Transverse colon (tissue), 4 donors: ENCODE measurements at regions not wholly inside any gene's neighbourhood (a gene's known extent, or its start where the extent isn't known, plus 50 kb on each side); places are given as distances from the start of the nearest gene placed in this dataset.

Source experiments
- DNase-seq: peaks from one replicate; pipeline ENCODE4 v3.0.0-alpha.2; 2019
- H3K27ac ChIP-seq, 4 donors: fragments of 200-600 bp; sonication (generic); 2 replicates each; pipeline ENCODE4 v1.5.1; 2016 to 2018; ENCODE audit warnings: inconsistent platforms in 4 of 4
- H3K27me3 ChIP-seq: fragments of 200-600 bp; sonication (generic); 2 replicates; pipeline ENCODE4 v1.5.1; 2017; ENCODE audit warnings: inconsistent platforms
- H3K36me3 ChIP-seq, 4 donors: fragments of 200-600 bp; sonication (generic); 2 replicates each; pipeline ENCODE4 v1.5.1; 2017 to 2019; ENCODE audit warnings: inconsistent platforms in 4 of 4
- H3K4me1 ChIP-seq, 4 donors: fragments of 200-600 bp; sonication (generic); 2 replicates each; pipeline ENCODE4 v1.5.1; 2017 to 2020; ENCODE audit warnings: inconsistent platforms in 4 of 4
- H3K4me3 ChIP-seq, 4 donors: fragments of 200-600 bp; sonication (generic); 1 replicate in 1 of 4; 2 replicates in 3 of 4; pipeline versions ENCODE4 v1.5.1 to v1.6.1; 2017 to 2019; ENCODE audit warnings: inconsistent platforms in 4 of 4
- H3K9me3 ChIP-seq, 2 donors: fragments of 200-600 bp; sonication (generic); 2 replicates each; pipeline ENCODE4 v1.5.1; 2017 to 2019; ENCODE audit warnings: inconsistent platforms in 2 of 2
- CTCF ChIP-seq, 5 experiments: fragments of 200-600 bp in 3 of 5; fragments of 450-650 bp in 2 of 5; sonication (generic) in 3 of 5; IDR thresholded peaks; 1 replicate in 2 of 5; 2 replicates in 3 of 5; pipeline ENCODE4 v1.5.1; 2016 to 2017; ENCODE audit warnings: antibody characterized with exemption in 5 of 5, inconsistent platforms in 3 of 5, mild to moderate bottlenecking in 2 of 5, moderate library complexity in 1 of 5
- EP300 ChIP-seq: sonication (generic); formaldehyde crosslinking; IDR thresholded peaks from one replicate; pipeline ENCODE4 v1.6.1; 2017; ENCODE audit warnings: antibody characterized with exemption, low read depth
- POLR2A ChIP-seq: fragments of 450-650 bp; IDR thresholded peaks from one replicate; pipeline ENCODE4 v1.6.1; 2016; ENCODE audit warnings: antibody characterized with exemption, mild to moderate bottlenecking, moderate library complexity
- POLR2AphosphoS5 ChIP-seq, 3 donors: sonication (generic); formaldehyde crosslinking; IDR thresholded peaks; one replicate each; pipeline ENCODE4 v1.6.1; 2016; ENCODE audit warnings: antibody characterized with exemption in 3 of 3
- WGBS, 2 donors: methylation state at CpG; one replicate each; pipeline ENCODE4 v1.1.5; 2018; ENCODE audit warnings: low coverage in 1 of 2; 5-methylcytosine and 5-hydroxymethylcytosine counted together
- in situ Hi-C, 4 donors: fragments of 200-750 bp; cut with MboI; loops; one replicate each; pipeline versions ENCODE4 v1.15.0 to v1.15.1; 2017; ENCODE audit warnings: low sequenced_read_pairs in 3 of 4, low pct_ligation_motif_present in 1 of 4, low pct_unique_long_range_greater_than_20kb in 1 of 4
- intact Hi-C: fragments of 100-400 bp; cut with DNase I; formaldehyde crosslinking; loops from one replicate; pipeline ENCODE4 v1.15.1; 2023; ENCODE audit warnings: low total_unique reads

- 24 to 35% methylated on average over 7 of the region's 7 CpGs for WGBS, 2 donors
- intact Hi-C loops, result no loop called here
- in situ Hi-C loops, result no loop called here
- no peak overlapping the region for H3K4me3 ChIP-seq
- TF ChIP-seq POLR2A (no peak), POLR2AphosphoS5 (IDR thresholded peaks at IDR 0.05) (no peak), CTCF (IDR thresholded peaks at IDR 0.05) (no peak)
- H3K9me3 ChIP-seq, result no peaks in the 10 kb centered on the region
- H3K27me3 ChIP-seq, result no peaks in the 10 kb centered on the region
- H3K36me3 ChIP-seq, result no peaks in the 10 kb centered on the region
- no peak for DNase-seq
- H3K4me1 ChIP-seq, result peaks cover 0 to 18% (median 4%) of the 10 kb centered on the region in 4 donors
- peak overlapping the region in 2 of 4 donors; percentile 1 to 3 for H3K27ac ChIP-seq
Measured at GRCh38 chr4:41427306-41427882, 110.6 kb upstream of the LIMCH1 start.

GRCh38 chr4:41427931-41428600, 109.9 kb upstream of the LIMCH1 start:
- intact Hi-C loops, result no loop called here
- no peak overlapping the region for H3K27ac ChIP-seq
- H3K9me3 ChIP-seq, result no peaks in the 10 kb centered on the region
- in situ Hi-C loops, result no loop called here
- WGBS, 2 donors, result 60 to 77% methylated on average over 2 to 3 of the region's 3 CpGs
- no peak overlapping the region for H3K4me3 ChIP-seq
- H3K36me3 ChIP-seq, result no peaks in the 10 kb centered on the region
- TF ChIP-seq EP300 (no peak), CTCF (IDR thresholded peaks at IDR 0.05) (no peak), POLR2A (no peak), POLR2AphosphoS5 (IDR thresholded peaks at IDR 0.05) (no peak)
- no peak for DNase-seq
- no peaks in the 10 kb centered on the region for H3K27me3 ChIP-seq
- H3K4me1 ChIP-seq, result peaks cover 0 to 18% (median 4%) of the 10 kb centered on the region in 4 donors

- no peak overlapping the region for H3K27ac ChIP-seq
- H3K9me3 ChIP-seq, result no peaks in the 10 kb centered on the region
- no peaks in the 10 kb centered on the region for H3K36me3 ChIP-seq
- in situ Hi-C loops, result no loop called here
- H3K4me1 ChIP-seq, result peaks cover 0 to 18% (median 4%) of the 10 kb centered on the region in 4 donors
- WGBS, 2 donors, result 80 to 83% methylated on average over 6 to 8 of the region's 8 CpGs
- no peak for DNase-seq
- no peak for TF ChIP-seq EP300
- no peak for TF ChIP-seq POLR2A
- no peak for TF ChIP-seq CTCF (IDR thresholded peaks at IDR 0.05)
- no peak for TF ChIP-seq POLR2AphosphoS5 (IDR thresholded peaks at IDR 0.05)
- no peaks in the 10 kb centered on the region for H3K27me3 ChIP-seq
- H3K4me3 ChIP-seq, result no peak overlapping the region
- intact Hi-C loops, result no loop called here
Measured at GRCh38 chr4:41428601-41429279, 109.2 kb upstream of the LIMCH1 start.

- in situ Hi-C loops (no loop called here), intact Hi-C loops (no loop called here)
- no peaks in the 10 kb centered on the region for H3K9me3 ChIP-seq
- no peak overlapping the region for H3K4me3 ChIP-seq
- no peaks in the 10 kb centered on the region for H3K27me3 ChIP-seq
- H3K36me3 ChIP-seq, result no peaks in the 10 kb centered on the region
- TF ChIP-seq POLR2AphosphoS5 (IDR thresholded peaks at IDR 0.05), result no peak
- peaks cover 0 to 18% (median 4%) of the 10 kb centered on the region in 4 donors for H3K4me1 ChIP-seq
- 87 to 90% methylated on average over 4 to 5 of the region's 5 CpGs for WGBS, 2 donors
- no peak for DNase-seq
- H3K27ac ChIP-seq, result no peak overlapping the region
Measured at GRCh38 chr4:41429280-41429669, 108.7 kb upstream of the LIMCH1 start.
